H1 (cell line): ENCODE measurements at regions not wholly inside any gene's neighbourhood (a gene's known extent, or its start where the extent isn't known, plus 50 kb on each side); places are given as distances from the start of the nearest gene placed in this dataset.

ENCODE experiments used
- RBBP5 ChIP-seq: IDR thresholded peaks from 2 replicates; pipeline ENCODE4 v1.7.1; 2012; ENCODE audit warnings: low read depth, mild to moderate bottlenecking, inconsistent platforms, low read length, moderate library complexity, borderline replicate concordance

GRCh38 chr7:25632616-25633015 is 404.3 kb upstream of the NPVF start (continued):
- no peak for TF ChIP-seq RBBP5
